Right atrium auricular region (tissue), 2 donors: ENCODE measurements at regions not wholly inside any gene's neighbourhood (a gene's known extent, or its start where the extent isn't known, plus 50 kb on each side); places are given as distances from the start of the nearest gene placed in this dataset.

Experiments
- DNase-seq: peaks from one replicate; pipeline ENCODE4 v3.0.0-alpha.2; 2019; ENCODE audit warnings: low spot score
- H3K27ac ChIP-seq, 2 donors: fragments of 200-600 bp; sonication (generic); 1 replicate in 1 of 2; 2 replicates in 1 of 2; pipeline ENCODE4 v1.5.1; 2016 to 2019
- H3K27me3 ChIP-seq, 2 donors: fragments of 200-600 bp; sonication (generic); one replicate each; pipeline versions ENCODE4 v1.5.1 to v1.6.0; 2017 to 2019
- H3K36me3 ChIP-seq: fragments of 200-600 bp; sonication (generic); one replicate; pipeline ENCODE4 v1.5.1; 2016
- H3K4me1 ChIP-seq, 2 donors: fragments of 200-600 bp; sonication (generic); one replicate each; pipeline versions ENCODE4 v1.5.1 to v1.6.0; 2017 to 2019
- H3K4me3 ChIP-seq, 2 donors: fragments of 200-600 bp; sonication (generic); 1 replicate in 1 of 2; 2 replicates in 1 of 2; pipeline ENCODE4 v1.5.1; 2017 to 2019; ENCODE audit warnings: mild to moderate bottlenecking in 1 of 2, moderate library complexity in 1 of 2
- H3K9me3 ChIP-seq, 2 donors: fragments of 200-600 bp; sonication (generic); one replicate each; pipeline ENCODE4 v1.5.1; 2019
- TF ChIP-seq, protein P1 (sequence below), 2 donors: fragments of 200-600 bp; sonication (generic); IDR thresholded peaks; one replicate each; pipeline ENCODE4 v1.5.1; 2019; ENCODE audit warnings: antibody characterized with exemption in 2 of 2

- Histone ChIP-seq H3K36me3 (no peaks in the 10 kb centered on the region), H3K27me3 (no peaks in the 10 kb centered on the region)
- TF ChIP-seq, protein P1, sequence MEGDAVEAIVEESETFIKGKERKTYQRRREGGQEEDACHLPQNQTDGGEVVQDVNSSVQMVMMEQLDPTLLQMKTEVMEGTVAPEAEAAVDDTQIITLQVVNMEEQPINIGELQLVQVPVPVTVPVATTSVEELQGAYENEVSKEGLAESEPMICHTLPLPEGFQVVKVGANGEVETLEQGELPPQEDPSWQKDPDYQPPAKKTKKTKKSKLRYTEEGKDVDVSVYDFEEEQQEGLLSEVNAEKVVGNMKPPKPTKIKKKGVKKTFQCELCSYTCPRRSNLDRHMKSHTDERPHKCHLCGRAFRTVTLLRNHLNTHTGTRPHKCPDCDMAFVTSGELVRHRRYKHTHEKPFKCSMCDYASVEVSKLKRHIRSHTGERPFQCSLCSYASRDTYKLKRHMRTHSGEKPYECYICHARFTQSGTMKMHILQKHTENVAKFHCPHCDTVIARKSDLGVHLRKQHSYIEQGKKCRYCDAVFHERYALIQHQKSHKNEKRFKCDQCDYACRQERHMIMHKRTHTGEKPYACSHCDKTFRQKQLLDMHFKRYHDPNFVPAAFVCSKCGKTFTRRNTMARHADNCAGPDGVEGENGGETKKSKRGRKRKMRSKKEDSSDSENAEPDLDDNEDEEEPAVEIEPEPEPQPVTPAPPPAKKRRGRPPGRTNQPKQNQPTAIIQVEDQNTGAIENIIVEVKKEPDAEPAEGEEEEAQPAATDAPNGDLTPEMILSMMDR (IDR thresholded peaks at IDR 0.05) = no peak
Observed at GRCh38 chr1:208821939-208822338, 577.8 kb upstream of the PLXNA2 start.

GRCh38 chr1:208825300-208825699, 581.1 kb upstream of the PLXNA2 start:
- H3K27me3 ChIP-seq = no peaks in the 10 kb centered on the region
- no peaks in the 10 kb centered on the region for H3K36me3 ChIP-seq
- no peak for DNase-seq
- H3K4me1 ChIP-seq = no peaks in the 10 kb centered on the region
- H3K9me3 ChIP-seq = no peaks in the 10 kb centered on the region
- no peak overlapping the region for H3K27ac ChIP-seq
- TF ChIP-seq, protein P1 (IDR thresholded peaks at IDR 0.05) = no peak
- H3K4me3 ChIP-seq = no peak overlapping the region

More at GRCh38 chr1:208821939-208822338, 577.8 kb upstream of the PLXNA2 start:
- Histone ChIP-seq H3K4me3 (no peak overlapping the region), H3K9me3 (no peaks in the 10 kb centered on the region), H3K27ac (no peak overlapping the region), H3K4me1 (no peaks in the 10 kb centered on the region)
- no peak for DNase-seq

DNA sequence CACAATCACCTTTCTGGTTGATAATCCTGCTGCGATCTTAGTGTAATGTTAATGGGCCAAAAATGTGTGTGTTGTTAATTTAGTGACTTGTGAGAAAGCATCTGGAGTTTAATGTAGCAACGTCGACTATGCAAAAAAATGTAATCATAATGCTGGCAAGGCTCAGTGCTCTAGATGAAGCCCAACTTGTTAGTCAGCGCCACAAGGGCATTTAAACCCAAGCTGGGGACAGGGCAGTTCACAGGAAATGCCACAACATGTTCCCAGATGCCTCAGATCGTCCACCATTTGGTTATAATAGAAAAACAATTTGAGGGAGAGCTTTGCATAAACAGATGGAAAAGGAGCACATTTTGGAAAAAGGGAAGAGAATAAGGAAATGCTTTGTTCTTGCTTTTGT, 585.4 kb upstream of the PLXNA2 start:
- TF ChIP-seq, protein P1 (IDR thresholded peaks at IDR 0.05) = no peak
- H3K4me3 ChIP-seq = no peak overlapping the region
- DNase-seq = no peak
- no peaks in the 10 kb centered on the region for H3K4me1 ChIP-seq
- H3K27me3 ChIP-seq = no peaks in the 10 kb centered on the region
- no peaks in the 10 kb centered on the region for H3K9me3 ChIP-seq
- H3K36me3 ChIP-seq = no peaks in the 10 kb centered on the region
- no peak overlapping the region for H3K27ac ChIP-seq

GRCh38 chr1:208834381-208835096, 590.4 kb upstream of the PLXNA2 start:
- Histone ChIP-seq H3K36me3 (no peaks in the 10 kb centered on the region), H3K4me1 (no peaks in the 10 kb centered on the region), H3K27me3 (no peaks in the 10 kb centered on the region), H3K4me3 (no peak overlapping the region), H3K27ac (no peak overlapping the region), H3K9me3 (no peaks in the 10 kb centered on the region)
- no peak for DNase-seq
- TF ChIP-seq, protein P1 (IDR thresholded peaks at IDR 0.05) = no peak

GRCh38 chr1:208835097-208835463, 590.9 kb upstream of the PLXNA2 start:
- Histone ChIP-seq H3K4me3 (no peak overlapping the region), H3K9me3 (no peaks in the 10 kb centered on the region), H3K27ac (no peak overlapping the region), H3K27me3 (no peaks in the 10 kb centered on the region), H3K36me3 (no peaks in the 10 kb centered on the region), H3K4me1 (no peaks in the 10 kb centered on the region)
- DNase-seq = no peak
- TF ChIP-seq, protein P1 (IDR thresholded peaks at IDR 0.05) = no peak

DNA sequence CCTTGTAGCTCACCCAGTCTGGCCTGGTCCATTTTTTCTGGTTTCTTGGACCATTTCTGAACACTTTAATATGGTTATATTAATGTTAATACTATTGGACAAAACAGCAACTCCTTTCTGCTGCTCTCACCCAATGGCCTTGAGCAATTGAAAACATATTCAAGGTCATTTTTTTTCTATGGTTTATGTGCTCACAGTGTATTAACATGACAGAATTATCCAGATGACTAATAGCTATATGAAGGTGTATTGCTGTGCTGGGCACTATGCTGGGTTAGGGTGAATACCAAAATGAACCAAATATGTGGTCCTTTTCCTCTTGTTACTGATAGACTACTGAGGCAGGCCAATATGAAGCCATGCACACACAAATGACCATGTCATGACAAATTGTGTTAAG, 591.6 kb upstream of the PLXNA2 start:
- Histone ChIP-seq H3K9me3 (no peaks in the 10 kb centered on the region), H3K36me3 (no peaks in the 10 kb centered on the region), H3K4me1 (no peaks in the 10 kb centered on the region), H3K27me3 (no peaks in the 10 kb centered on the region), H3K27ac (no peak overlapping the region), H3K4me3 (no peak overlapping the region)
- no peak for DNase-seq
- TF ChIP-seq, protein P1 (IDR thresholded peaks at IDR 0.05) = no peak
